Gastroesophageal sphincter (tissue), 4 donors: ENCODE measurements at regions not wholly inside any gene's neighbourhood (a gene's known extent, or its start where the extent isn't known, plus 50 kb on each side); places are given as distances from the start of the nearest gene placed in this dataset.
A peak's percentile ranks its signal among the peaks of the same experiment; 100 is the strongest.
"Not testable (repeated sequence)": the region's sequence is repeated elsewhere in the genome, so short reads cannot be mapped to it uniquely, and the experiment has no call there.

Experiments used
- ATAC-seq: fragments of 150-250 bp; one replicate; pipeline ENCODE4 v1.9.1; 2016; ENCODE audit warnings: mild to moderate bottlenecking, moderate library complexity
- H3K27ac ChIP-seq, 4 donors: fragments of 200-600 bp; sonication (generic) in 3 of 4; 1 replicate in 3 of 4; 2 replicates in 1 of 4; pipeline ENCODE4 v1.5.1; 2016 to 2019
- H3K27me3 ChIP-seq: fragments of 200-600 bp; sonication (generic); one replicate; pipeline ENCODE4 v1.5.1; 2019
- H3K36me3 ChIP-seq, 2 donors: fragments of 200-600 bp; sonication (generic); one replicate each; pipeline ENCODE4 v1.5.1; 2019; ENCODE audit warnings: control low read depth in 1 of 2
- H3K4me1 ChIP-seq, 3 donors: fragments of 200-600 bp; sonication (generic); 1 replicate in 2 of 3; 2 replicates in 1 of 3; pipeline ENCODE4 v1.5.1; 2016 to 2019; ENCODE audit warnings: control low read depth in 2 of 3
- H3K4me3 ChIP-seq, 2 donors: fragments of 200-600 bp; sonication (generic); one replicate each; pipeline ENCODE4 v1.5.1; 2019; ENCODE audit warnings: mild to moderate bottlenecking in 1 of 2, moderate library complexity in 1 of 2
- H3K9me3 ChIP-seq, 3 donors: fragments of 200-600 bp; sonication (generic); one replicate each; pipeline ENCODE4 v1.5.1; 2017 to 2019; ENCODE audit warnings: control low read depth in 2 of 3
- CTCF ChIP-seq, 4 experiments: fragments of 200-600 bp in 2 of 4; fragments of 450-650 bp in 2 of 4; sonication (generic) in 1 of 4; IDR thresholded peaks; one replicate each; pipeline ENCODE4 v1.5.1; 2017 to 2019; ENCODE audit warnings: antibody characterized with exemption in 4 of 4, mild to moderate bottlenecking in 2 of 4, moderate library complexity in 2 of 4
- EP300 ChIP-seq: sonication (generic); formaldehyde crosslinking; IDR thresholded peaks from one replicate; pipeline ENCODE4 v1.6.1; 2017; ENCODE audit warnings: antibody characterized with exemption, mild to moderate bottlenecking
- POLR2A ChIP-seq, 2 donors: fragments of 450-650 bp; IDR thresholded peaks; one replicate each; pipeline ENCODE4 v1.6.1; 2017; ENCODE audit warnings: antibody characterized with exemption in 2 of 2, mild to moderate bottlenecking in 2 of 2, moderate library complexity in 1 of 2
- POLR2AphosphoS5 ChIP-seq: sonication (generic); formaldehyde crosslinking; IDR thresholded peaks from one replicate; pipeline ENCODE4 v1.6.1; 2017; ENCODE audit warnings: antibody characterized with exemption
- WGBS, 2 donors: methylation state at CpG; one replicate each; pipeline ENCODE4 v1.1.5; 2018; ENCODE audit warnings: low coverage in 1 of 2; 5-methylcytosine and 5-hydroxymethylcytosine counted together

DNA sequence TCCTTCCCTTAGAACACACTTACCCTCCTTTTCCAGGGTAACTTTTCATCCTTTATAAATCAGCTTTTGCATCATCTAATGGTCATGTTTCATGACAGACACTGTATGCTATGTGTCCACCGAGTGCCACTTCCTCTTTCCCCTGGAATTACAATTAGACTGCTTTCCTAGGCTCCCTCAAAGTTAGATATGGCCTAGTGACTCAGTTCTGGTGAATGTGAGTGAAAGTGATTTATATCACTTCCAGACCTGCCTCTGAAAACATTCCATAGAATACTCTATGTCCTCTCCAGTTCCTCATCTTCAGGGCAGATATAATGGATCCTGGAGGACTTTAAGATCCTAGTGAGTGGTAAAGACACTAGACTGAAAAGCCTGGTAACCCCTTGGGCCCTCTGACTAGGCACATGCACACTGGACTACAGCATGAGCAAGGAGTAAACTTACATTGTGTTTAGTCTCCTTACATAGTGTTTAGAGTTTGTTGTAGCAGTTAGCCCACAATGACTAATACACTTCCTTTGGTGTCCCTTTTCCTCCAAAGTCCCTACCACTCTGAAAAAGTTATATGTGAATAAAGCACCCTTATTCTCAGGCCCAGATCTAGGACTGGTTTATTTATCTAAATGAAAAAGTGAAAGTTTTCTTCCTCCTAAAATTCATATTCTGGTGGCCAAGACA is 59.3 kb downstream of the GPR88 start:
- TF ChIP-seq EP300 = no peak
- no peak for TF ChIP-seq POLR2A (IDR thresholded peaks at IDR 0.05)
- no peak for TF ChIP-seq POLR2AphosphoS5
- Histone ChIP-seq H3K36me3 (no peaks in the 10 kb centered on the region), H3K4me3 (no peak overlapping the region), H3K9me3 (peaks cover 0 to 19% (median 0%) of the 10 kb centered on the region in 3 donors), H3K27me3 (no peaks in the 10 kb centered on the region), H3K4me1 (no peaks in the 10 kb centered on the region), H3K27ac (no peak overlapping the region)
- ATAC-seq = no peak
- 53 to 60% methylated on average over 1 of the region's 1 CpG for WGBS, 2 donors

GRCh38 chr1:100597784-100598183 is 59.8 kb downstream of the GPR88 start:
- H3K4me3 ChIP-seq = no peak overlapping the region
- WGBS, 2 donors = 37 to 50% methylated on average over 4 of the region's 4 CpGs
- no peak for ATAC-seq
- H3K9me3 ChIP-seq = peaks cover 0 to 25% (median 0%) of the 10 kb centered on the region in 3 donors
- H3K36me3 ChIP-seq = no peaks in the 10 kb centered on the region
- no peak overlapping the region for H3K27ac ChIP-seq
- no peaks in the 10 kb centered on the region for H3K27me3 ChIP-seq
- TF ChIP-seq EP300 (no peak), POLR2AphosphoS5 (no peak)
- H3K4me1 ChIP-seq = no peaks in the 10 kb centered on the region

- H3K27me3 ChIP-seq, H3K4me1 ChIP-seq, H3K27ac ChIP-seq, H3K36me3 ChIP-seq, H3K4me3 ChIP-seq, ATAC-seq: not testable (repeated sequence)
- peaks cover 0 to 40% (median 0%) of the 10 kb centered on the region in 3 donors for H3K9me3 ChIP-seq
- 78 to 80% methylated on average over 1 to 2 of the region's 2 CpGs for WGBS, 2 donors
Observed at GRCh38 chr1:100600377-100600776, 62.4 kb downstream of the GPR88 start.

GRCh38 chr1:100602028-100602427 is 64.1 kb downstream of the GPR88 start:
- H3K4me1 ChIP-seq, ATAC-seq, H3K4me3 ChIP-seq, H3K27ac ChIP-seq, H3K27me3 ChIP-seq, H3K36me3 ChIP-seq: not testable (repeated sequence)
- H3K9me3 ChIP-seq = peaks cover 0 to 40% (median 0%) of the 10 kb centered on the region in 3 donors
- 75 to 83% methylated on average over 1 of the region's 1 CpG for WGBS, 2 donors

DNA sequence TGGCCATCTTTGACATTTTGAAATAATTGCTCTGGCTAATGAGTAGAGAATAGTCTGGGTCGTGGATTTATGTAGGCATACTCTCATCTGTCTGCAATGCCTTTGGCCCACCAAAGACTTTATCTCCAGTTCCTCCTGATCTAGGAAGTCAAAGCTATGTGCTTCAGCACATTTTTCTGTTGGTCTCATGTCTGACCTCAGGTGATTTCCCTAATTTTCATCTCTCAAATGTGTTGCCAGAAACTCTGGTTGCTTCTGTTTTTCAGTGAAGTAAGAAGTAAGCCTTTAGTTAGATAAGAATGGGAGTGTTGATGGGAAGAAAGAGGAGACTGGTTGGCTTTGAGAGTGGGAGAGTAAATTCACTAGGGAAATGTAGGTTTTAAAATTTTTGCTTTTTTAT is 66.4 kb downstream of the GPR88 start:
- Histone ChIP-seq H3K27me3 (no peaks in the 10 kb centered on the region), H3K4me3 (no peak overlapping the region), H3K4me1 (no peaks in the 10 kb centered on the region), H3K27ac (no peak overlapping the region), H3K36me3 (no peaks in the 10 kb centered on the region), H3K9me3 (peaks cover 0 to 40% (median 0%) of the 10 kb centered on the region in 3 donors)
- TF ChIP-seq EP300 = no peak
- no peak for TF ChIP-seq POLR2AphosphoS5
- TF ChIP-seq POLR2A (IDR thresholded peaks at IDR 0.05) = no peak
- TF ChIP-seq CTCF (IDR thresholded peaks at IDR 0.05) = no peak
- WGBS, 2 donors = 55 to 83% methylated on average over 1 of the region's 1 CpG
- ATAC-seq = no peak

GRCh38 chr1:100606438-100606837 is 68.5 kb downstream of the GPR88 start:
- WGBS, 2 donors = 19 to 37% methylated on average over 3 of the region's 3 CpGs
- Histone ChIP-seq H3K36me3 (no peaks in the 10 kb centered on the region), H3K27ac (no peak overlapping the region), H3K4me3 (no peak overlapping the region), H3K9me3 (peaks cover 0 to 28% (median 0%) of the 10 kb centered on the region in 3 donors), H3K27me3 (no peaks in the 10 kb centered on the region), H3K4me1 (no peaks in the 10 kb centered on the region)
- ATAC-seq = no peak
- peak; percentile 48 to 73 (median 54) for TF ChIP-seq CTCF (IDR thresholded peaks at IDR 0.05)
- no peak for TF ChIP-seq EP300
- no peak for TF ChIP-seq POLR2A (IDR thresholded peaks at IDR 0.05)

GRCh38 chr1:100607628-100608240 is 69.8 kb downstream of the GPR88 start:
- H3K27me3 ChIP-seq = no peaks in the 10 kb centered on the region
- H3K4me1 ChIP-seq = no peaks in the 10 kb centered on the region
- WGBS, 2 donors = 90 to 100% methylated on average over 1 of the region's 1 CpG
- TF ChIP-seq POLR2A (IDR thresholded peaks at IDR 0.05) (no peak), CTCF (IDR thresholded peaks at IDR 0.05) (no peak), EP300 (no peak)
- ATAC-seq = no peak
- H3K9me3 ChIP-seq = peaks cover 0 to 15% (median 0%) of the 10 kb centered on the region in 3 donors
- H3K27ac ChIP-seq = no peak overlapping the region
- no peak overlapping the region for H3K4me3 ChIP-seq
- no peaks in the 10 kb centered on the region for H3K36me3 ChIP-seq
